Endothelial cell of umbilical vein (primary cell): ENCODE measurements at regions not wholly inside any gene's neighbourhood (a gene's known extent, or its start where the extent isn't known, plus 50 kb on each side); places are given as distances from the start of the nearest gene placed in this dataset.
A peak's percentile ranks its signal among the peaks of the same experiment; 100 is the strongest.

ENCODE experiments used
- BruUV-seq: library from RNA; stranded (reverse); fragments of 400-500 nt; replicated peaks from 2 replicates; lab custom pipeline; 2021; lab: Mats Ljungman, UMichigan
- CTCF ChIA-PET: fragments of 300-600, 350-600 bp; sonication (Branson Sonifier 250); formaldehyde crosslinking; loops from one replicate; lab custom pipeline; 2021; ENCODE audit warnings: antibody characterized with exemption, inconsistent platforms; lab: Charles Lee
- POLR2A ChIA-PET: fragments of 300-600, 350-600 bp; sonication (Branson Sonifier 250); formaldehyde crosslinking; loops from one replicate; lab custom pipeline; 2021; ENCODE audit warnings: antibody characterized with exemption, inconsistent platforms; lab: Charles Lee
- DNase-seq: peaks from one replicate; pipeline ENCODE4 v3.0.0-alpha.2; 2011; ENCODE audit warnings: low read depth, low spot score
- FAIRE-seq: peaks from 2 replicates; lab custom pipeline; 2011; peaks lifted over from hg19 to GRCh38; lab: Jason Lieb, UNC
- H2AFZ ChIP-seq: 2 replicates; pipeline ENCODE4 v1.6.0; 2012; ENCODE audit warnings: low read depth, low read length, control low read depth, inconsistent platforms
- H3K27ac ChIP-seq: 2 replicates; pipeline ENCODE4 v1.5.1; 2011; ENCODE audit warnings: low read depth, mild to moderate bottlenecking, control low read depth, low read length, moderate library complexity; ENCODE audit not compliant: insufficient read depth
- H3K27me3 ChIP-seq, 2 experiments: 2 replicates each; pipeline versions ENCODE4 v1.6.0 to v1.6.1; 2011; ENCODE audit warnings: low read length in 2 of 2, mixed read lengths in 1 of 2; ENCODE audit not compliant: control insufficient read depth in 2 of 2, insufficient read depth in 2 of 2
- H3K36me3 ChIP-seq, 2 experiments: 2 replicates in 1 of 2; 3 replicates in 1 of 2; pipeline ENCODE4 v1.5.1; 2011; ENCODE audit warnings: low read length in 2 of 2, mild to moderate bottlenecking in 1 of 2, moderate library complexity in 1 of 2; ENCODE audit not compliant: control insufficient read depth in 2 of 2, insufficient read depth in 2 of 2; ENCODE audit errors: extremely low read depth in 1 of 2
- H3K4me1 ChIP-seq: 3 replicates; pipeline ENCODE4 v1.5.1; 2011; ENCODE audit warnings: mild to moderate bottlenecking, low read length; ENCODE audit not compliant: control insufficient read depth, insufficient read depth; ENCODE audit errors: extremely low read depth
- H3K4me2 ChIP-seq: 2 replicates; pipeline ENCODE4 v1.6.1; 2011; ENCODE audit warnings: low read length, control low read depth, mixed read lengths; ENCODE audit not compliant: insufficient read depth
- H3K4me3 ChIP-seq, 3 experiments: fragments of 200-600 bp in 1 of 3; sonication (generic), shearing (Covaris generic) in 1 of 3; replicated peaks in 1 of 3; 2 replicates each; pipeline ENCODE4 v1.5.1; 2011 to 2016; ENCODE audit warnings: control low read depth in 3 of 3, low read length in 3 of 3, mild to moderate bottlenecking in 2 of 3, inconsistent platforms in 1 of 3, low read depth in 1 of 3, moderate library complexity in 1 of 3; ENCODE audit not compliant: insufficient read depth in 1 of 3
- H3K79me2 ChIP-seq: 2 replicates; pipeline ENCODE4 v1.6.0; 2012; ENCODE audit warnings: low read length, inconsistent platforms; ENCODE audit not compliant: control insufficient read depth, insufficient read depth
- H3K9ac ChIP-seq: replicated peaks from 2 replicates; pipeline ENCODE3; 2011; ENCODE audit warnings: low read length, control low read depth; ENCODE audit not compliant: insufficient read depth; ENCODE audit errors: extremely low read depth
- H3K9me1 ChIP-seq: replicated peaks from 3 replicates; pipeline ENCODE4 v1.6.0; 2011; ENCODE audit warnings: mild to moderate bottlenecking, low read length; ENCODE audit not compliant: control insufficient read depth, insufficient read depth; ENCODE audit errors: extremely low read depth
- H3K9me3 ChIP-seq: replicated peaks from 2 replicates; pipeline ENCODE4 v1.5.1; 2012; ENCODE audit warnings: low read length, inconsistent platforms; ENCODE audit not compliant: control insufficient read depth, insufficient read depth
- H4K20me1 ChIP-seq: replicated peaks from 2 replicates; pipeline ENCODE3; 2011; ENCODE audit warnings: mild to moderate bottlenecking, low read length; ENCODE audit not compliant: control insufficient read depth, insufficient read depth; ENCODE audit errors: extremely low read depth
- CTCF ChIP-seq, 2 donors: IDR thresholded peaks; 1 replicate in 1 of 2; 2 replicates in 1 of 2; pipeline ENCODE4 v1.5.1; 2011; ENCODE audit warnings: low read length in 2 of 2, mild to moderate bottlenecking in 2 of 2, moderate library complexity in 2 of 2, control low read depth in 1 of 2, inconsistent platforms in 1 of 2, low read depth in 1 of 2; ENCODE audit not compliant: insufficient read depth in 1 of 2; ENCODE audit errors: extremely low read depth in 1 of 2
- EZH2 ChIP-seq: IDR thresholded peaks from 2 replicates; pipeline ENCODE4 v1.6.1; 2012; ENCODE audit warnings: borderline replicate concordance, low read depth, mild to moderate bottlenecking, moderate library complexity, low read length, inconsistent platforms; ENCODE audit not compliant: severe bottlenecking
- FOS ChIP-seq: IDR thresholded peaks from 2 replicates; pipeline ENCODE4 v1.6.1; 2011; ENCODE audit warnings: mild to moderate bottlenecking, low read length, moderate library complexity, borderline replicate concordance; ENCODE audit not compliant: insufficient read depth
- GATA2 ChIP-seq: IDR thresholded peaks from 2 replicates; pipeline ENCODE4 v1.7.0; 2011; ENCODE audit warnings: low read depth, mild to moderate bottlenecking, moderate library complexity, mixed read lengths, low read length; ENCODE audit not compliant: insufficient read length, insufficient read depth
- JUN ChIP-seq: IDR thresholded peaks from 2 replicates; pipeline ENCODE4 v1.6.1; 2011; ENCODE audit warnings: borderline replicate concordance, low read depth; ENCODE audit not compliant: insufficient read length, insufficient read depth
- MAX ChIP-seq: IDR thresholded peaks from 2 replicates; pipeline ENCODE4 v1.6.1; 2011; ENCODE audit not compliant: insufficient read depth, insufficient read length
- MYC ChIP-seq: IDR thresholded peaks from one replicate; pipeline ENCODE4 v1.6.1; 2011; ENCODE audit warnings: mild to moderate bottlenecking, low read depth, low read length
- POLR2A ChIP-seq: IDR thresholded peaks from 2 replicates; pipeline ENCODE4 v1.6.1; 2012; ENCODE audit warnings: low read depth, mild to moderate bottlenecking, control low read depth, low read length
- POLR2AphosphoS5 ChIP-seq: IDR thresholded peaks from 2 replicates; pipeline ENCODE4 v1.6.1; 2012; ENCODE audit warnings: low read depth, mild to moderate bottlenecking, control low read depth, low read length, moderate library complexity; ENCODE audit not compliant: insufficient read depth
- dilution Hi-C: fragments of 300-500 bp; cut with MboI; formaldehyde crosslinking; loops from one replicate; pipeline ENCODE4 v1.15.0; 2019; ENCODE audit warnings: low sequenced_read_pairs; ENCODE audit not compliant: extremely low pct_ligation_motif_present
- intact Hi-C: fragments of 100-400 bp; cut with micrococcal nuclease; formaldehyde crosslinking; loops from one replicate; pipeline ENCODE4 v1.10.0; 2022

GRCh38 chr5:57318251-57318650, 144.4 kb downstream of the GPBP1 start:
- H3K9me3 ChIP-seq, result no peaks in the 10 kb centered on the region
- dilution Hi-C loops, result no loop called here
- TF ChIP-seq GATA2 (no peak), JUN (no peak), POLR2AphosphoS5 (no peak)
- H3K4me1 ChIP-seq, result peaks cover 9% of the 10 kb centered on the region
- H3K4me2 ChIP-seq, result no peak overlapping the region
- H3K79me2 ChIP-seq, result no peaks in the 10 kb centered on the region
- no peaks in the 10 kb centered on the region for H4K20me1 ChIP-seq
- H3K4me3 ChIP-seq, result no peak overlapping the region
- ChIA-PET CTCF (interaction anchor here (0.9 kb wide), 1 partner anchor 9 kb away, joined by 3 read pairs; no protein-coding TSS in a partner anchor), POLR2A (no interaction called here)
- intact Hi-C loops, result no loop called here
- no peaks in the 10 kb centered on the region for H3K36me3 ChIP-seq
- H2AFZ ChIP-seq, result no peak overlapping the region
- no peak overlapping the region for H3K27ac ChIP-seq
- no peak overlapping the region for H3K9ac ChIP-seq
- no peaks in the 10 kb centered on the region for H3K27me3 ChIP-seq
- DNase-seq (no peak), FAIRE-seq (no peak)
- BruUV-seq, result no TSS peak
- no peaks in the 10 kb centered on the region for H3K9me1 ChIP-seq

- H3K9me3 ChIP-seq, result no peaks in the 10 kb centered on the region
- peaks cover 9% of the 10 kb centered on the region for H3K4me1 ChIP-seq
- intact Hi-C loops (no loop called here), dilution Hi-C loops (no loop called here)
- BruUV-seq, result no TSS peak
- no peak overlapping the region for H3K27ac ChIP-seq
- H3K4me2 ChIP-seq, result no peak overlapping the region
- H2AFZ ChIP-seq, result peak overlapping the region; percentile 55
- FAIRE-seq, result no peak
- H4K20me1 ChIP-seq, result no peaks in the 10 kb centered on the region
- TF ChIP-seq EZH2 (no peak), JUN (no peak), FOS (no peak), MYC (no peak), POLR2AphosphoS5 (no peak), GATA2 (no peak), MAX (no peak), CTCF (IDR thresholded peaks at IDR 0.05; ENCODE audit: extremely low read depth in 1 of 2, insufficient read depth in 1 of 2, low read depth in 1 of 2, low read length in 2 of 2) (no peak), POLR2A (no peak)
- ChIA-PET CTCF (interaction anchor here (0.9 to 1.0 kb wide), 2 partner anchors 10 to 13 kb away, joined by 3 read pairs; no protein-coding TSS in a partner anchor), POLR2A (no interaction called here)
- H3K36me3 ChIP-seq, result no peaks in the 10 kb centered on the region
- no peak overlapping the region for H3K9ac ChIP-seq
- no peak for DNase-seq
- H3K4me3 ChIP-seq, result no peak overlapping the region
- H3K9me1 ChIP-seq, result no peaks in the 10 kb centered on the region
- no peaks in the 10 kb centered on the region for H3K79me2 ChIP-seq
- H3K27me3 ChIP-seq, result no peaks in the 10 kb centered on the region
Measured at GRCh38 chr5:57317341-57317740, 143.5 kb downstream of the GPBP1 start.
